ENCODE measurements at regions not wholly inside any gene's neighbourhood (a gene's known extent, or its start where the extent isn't known, plus 50 kb on each side); places are given as distances from the start of the nearest gene placed in this dataset.

DNA sequence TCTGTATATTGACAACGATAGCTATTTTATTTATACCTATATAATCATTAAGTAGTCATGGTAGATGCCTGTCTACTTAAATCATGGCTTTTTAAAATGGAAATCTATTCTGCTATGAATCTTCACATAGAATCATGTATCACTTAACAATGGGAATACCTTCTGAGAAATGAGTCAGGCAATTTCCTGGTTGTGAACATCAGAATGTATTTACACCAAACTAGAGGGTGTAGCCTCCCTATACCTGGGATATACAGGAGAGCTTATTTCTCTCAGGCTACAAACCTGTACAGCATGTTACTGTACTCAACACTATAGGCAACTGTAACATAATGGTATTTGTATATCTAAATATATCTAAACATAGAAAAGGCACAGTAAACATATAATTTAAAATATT is 502.3 kb downstream of the ZWINT start:
- no peak for DNase-seq (ENCODE audit: low read depth)
- Histone ChIP-seq H3K27me3 (ENCODE audit: control insufficient read depth, insufficient read depth, low read length) (no peaks in the 10 kb centered on the region), H3K4me3 (ENCODE audit: low read depth, low read length) (no peak overlapping the region), H3K36me3 (ENCODE audit: control insufficient read depth, insufficient read depth, low read length) (no peaks in the 10 kb centered on the region)
- TF ChIP-seq, protein P1, sequence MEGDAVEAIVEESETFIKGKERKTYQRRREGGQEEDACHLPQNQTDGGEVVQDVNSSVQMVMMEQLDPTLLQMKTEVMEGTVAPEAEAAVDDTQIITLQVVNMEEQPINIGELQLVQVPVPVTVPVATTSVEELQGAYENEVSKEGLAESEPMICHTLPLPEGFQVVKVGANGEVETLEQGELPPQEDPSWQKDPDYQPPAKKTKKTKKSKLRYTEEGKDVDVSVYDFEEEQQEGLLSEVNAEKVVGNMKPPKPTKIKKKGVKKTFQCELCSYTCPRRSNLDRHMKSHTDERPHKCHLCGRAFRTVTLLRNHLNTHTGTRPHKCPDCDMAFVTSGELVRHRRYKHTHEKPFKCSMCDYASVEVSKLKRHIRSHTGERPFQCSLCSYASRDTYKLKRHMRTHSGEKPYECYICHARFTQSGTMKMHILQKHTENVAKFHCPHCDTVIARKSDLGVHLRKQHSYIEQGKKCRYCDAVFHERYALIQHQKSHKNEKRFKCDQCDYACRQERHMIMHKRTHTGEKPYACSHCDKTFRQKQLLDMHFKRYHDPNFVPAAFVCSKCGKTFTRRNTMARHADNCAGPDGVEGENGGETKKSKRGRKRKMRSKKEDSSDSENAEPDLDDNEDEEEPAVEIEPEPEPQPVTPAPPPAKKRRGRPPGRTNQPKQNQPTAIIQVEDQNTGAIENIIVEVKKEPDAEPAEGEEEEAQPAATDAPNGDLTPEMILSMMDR (IDR thresholded peaks at IDR 0.05; ENCODE audit: insufficient read depth, low read length, poor library complexity, severe bottlenecking), result no peak

DNA sequence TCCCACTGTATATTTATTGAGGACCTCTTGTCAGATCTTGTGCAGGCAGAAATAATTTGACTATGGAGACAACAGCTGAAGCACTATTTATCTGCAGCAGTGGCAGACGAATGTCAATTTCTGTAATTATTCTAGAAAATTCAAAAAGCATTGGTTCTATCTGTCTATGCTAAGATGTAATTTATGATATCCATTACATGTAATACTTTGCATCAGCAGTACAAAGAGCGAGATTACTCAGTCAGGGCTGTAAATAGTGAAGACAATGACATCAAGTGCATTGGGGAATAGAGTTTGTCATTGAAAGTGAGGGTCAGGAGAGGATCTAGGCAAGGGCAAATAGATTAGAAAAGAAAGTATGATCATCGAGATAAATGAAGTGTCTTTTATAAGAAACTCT is 508.2 kb downstream of the ZWINT start:
- Histone ChIP-seq H3K36me3 (ENCODE audit: control insufficient read depth, insufficient read depth, low read length) (no peaks in the 10 kb centered on the region), H3K27me3 (ENCODE audit: control insufficient read depth, insufficient read depth, low read length) (no peaks in the 10 kb centered on the region), H3K4me3 (ENCODE audit: low read depth, low read length) (no peak overlapping the region)
- TF ChIP-seq, protein P1 (IDR thresholded peaks at IDR 0.05; ENCODE audit: insufficient read depth, low read length, poor library complexity, severe bottlenecking), result no peak
- DNase-seq (ENCODE audit: low read depth), result no peak

DNA sequence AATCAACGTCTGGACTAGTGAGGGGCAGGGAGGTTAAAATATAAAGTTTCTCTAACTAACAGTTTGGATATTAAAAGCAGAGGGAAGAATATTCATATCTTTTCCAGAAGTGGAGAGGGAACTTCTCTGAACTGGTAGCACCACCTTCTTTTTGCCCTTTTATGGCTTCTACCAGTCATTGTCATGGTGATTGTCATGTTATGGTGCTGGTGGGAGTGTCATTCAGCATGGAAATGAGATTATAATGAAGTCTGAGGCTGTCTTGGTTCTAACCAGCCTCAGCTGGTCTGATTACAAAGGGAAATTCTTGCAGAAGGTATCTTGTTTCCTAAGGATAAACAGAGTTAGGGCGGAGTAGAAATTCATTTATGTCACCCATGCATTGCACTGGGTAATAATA is 523.8 kb downstream of the ZWINT start:
- TF ChIP-seq, protein P1 (IDR thresholded peaks at IDR 0.05; ENCODE audit: insufficient read depth, low read length, poor library complexity, severe bottlenecking), result no peak
- H3K4me3 ChIP-seq (ENCODE audit: low read depth, low read length), result no peak overlapping the region
- H3K27me3 ChIP-seq (ENCODE audit: control insufficient read depth, insufficient read depth, low read length), result no peaks in the 10 kb centered on the region
- DNase-seq (ENCODE audit: low read depth), result no peak
- H3K36me3 ChIP-seq (ENCODE audit: control insufficient read depth, insufficient read depth, low read length), result no peaks in the 10 kb centered on the region

DNA sequence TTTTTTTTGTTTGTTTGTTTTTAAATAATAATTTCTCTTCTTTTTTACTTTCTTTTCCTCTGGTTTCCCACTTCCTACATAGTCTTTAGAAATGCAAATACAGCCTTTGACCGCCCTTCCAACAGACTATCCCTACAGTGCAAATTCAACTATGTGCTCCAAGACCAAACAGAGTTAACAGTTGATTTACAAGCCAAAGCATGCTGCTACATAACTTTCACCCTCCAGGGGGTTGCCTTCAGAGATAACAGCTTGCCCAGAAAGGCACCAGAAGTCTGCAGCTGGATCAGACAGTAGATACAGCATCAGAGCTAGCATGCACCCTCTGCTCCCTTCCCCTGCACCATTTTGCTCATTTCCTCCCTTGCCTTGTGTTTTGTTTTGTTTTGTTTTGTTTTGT is 539.0 kb downstream of the ZWINT start:
- H3K4me3 ChIP-seq (ENCODE audit: low read depth, low read length), result no peak overlapping the region
- TF ChIP-seq, protein P1 (IDR thresholded peaks at IDR 0.05; ENCODE audit: insufficient read depth, low read length, poor library complexity, severe bottlenecking), result no peak
- no peak for DNase-seq (ENCODE audit: low read depth)
- no peaks in the 10 kb centered on the region for H3K36me3 ChIP-seq (ENCODE audit: control insufficient read depth, insufficient read depth, low read length)
- H3K27me3 ChIP-seq (ENCODE audit: control insufficient read depth, insufficient read depth, low read length), result no peaks in the 10 kb centered on the region

DNA sequence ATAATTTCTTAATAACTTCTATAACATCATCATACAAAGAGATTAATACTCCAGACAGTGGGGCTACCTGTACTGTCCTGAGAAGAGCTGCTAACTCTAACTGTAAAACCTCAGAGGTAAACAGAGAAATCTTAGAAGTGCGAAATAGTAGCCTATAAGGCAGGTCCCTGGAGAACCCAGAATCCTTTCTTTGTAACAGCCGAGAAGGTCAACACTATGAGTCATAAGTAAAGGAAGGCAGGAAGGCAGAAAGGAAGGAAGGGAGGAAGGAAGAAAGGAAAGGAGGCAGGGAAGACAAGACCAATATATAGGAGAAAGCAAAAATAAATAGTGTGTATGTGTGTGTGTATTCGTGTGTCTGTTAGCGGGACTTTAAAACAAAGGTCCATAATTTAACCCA is 540.6 kb downstream of the ZWINT start:
- TF ChIP-seq, protein P1 (IDR thresholded peaks at IDR 0.05; ENCODE audit: insufficient read depth, low read length, poor library complexity, severe bottlenecking), result no peak
- DNase-seq (ENCODE audit: low read depth), result no peak
- no peaks in the 10 kb centered on the region for H3K27me3 ChIP-seq (ENCODE audit: control insufficient read depth, insufficient read depth, low read length)
- H3K4me3 ChIP-seq (ENCODE audit: low read depth, low read length), result no peak overlapping the region
- no peaks in the 10 kb centered on the region for H3K36me3 ChIP-seq (ENCODE audit: control insufficient read depth, insufficient read depth, low read length)

DNA sequence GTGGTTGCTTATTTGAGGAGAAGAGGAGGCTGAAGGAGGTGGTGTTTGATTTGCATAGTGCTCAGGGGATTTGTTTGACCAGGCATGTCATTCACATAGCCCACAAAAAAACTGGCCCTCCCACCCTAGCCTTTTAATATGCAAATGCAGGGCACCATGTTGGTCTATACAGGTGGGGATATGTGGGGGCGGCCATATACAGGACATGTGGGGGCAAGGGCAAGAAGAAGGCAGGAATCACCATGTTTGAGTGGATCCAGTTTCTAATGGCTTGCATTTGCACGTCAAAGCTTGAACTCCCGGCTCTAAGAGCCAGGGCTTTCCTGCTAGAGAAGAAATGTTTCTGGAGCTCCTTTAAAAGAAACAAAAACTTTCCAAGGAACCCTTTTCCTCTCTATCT is 541.0 kb downstream of the ZWINT start:
- Histone ChIP-seq H3K36me3 (ENCODE audit: control insufficient read depth, insufficient read depth, low read length) (no peaks in the 10 kb centered on the region), H3K4me3 (ENCODE audit: low read depth, low read length) (no peak overlapping the region), H3K27me3 (ENCODE audit: control insufficient read depth, insufficient read depth, low read length) (no peaks in the 10 kb centered on the region)
- DNase-seq (ENCODE audit: low read depth), result no peak
- TF ChIP-seq, protein P1 (IDR thresholded peaks at IDR 0.05; ENCODE audit: insufficient read depth, low read length, poor library complexity, severe bottlenecking), result no peak

All from kidney epithelial cell (primary cell).